ENCODE measurements at regions not wholly inside any gene's neighbourhood (a gene's known extent, or its start where the extent isn't known, plus 50 kb on each side); places are given as distances from the start of the nearest gene placed in this dataset.

GRCh38 chr15:98422130-98422478 lies 226.2 kb upstream of the IGF1R start:
- no peak for TF ChIP-seq CTCF (conservative IDR thresholded peaks at IDR 0.05; ENCODE audit: low read depth, low read length)
- TF ChIP-seq EZH2phosphoT487 (IDR thresholded peaks at IDR 0.05; ENCODE audit: borderline replicate concordance, low read length), result no peak
